ENCODE measurements at regions not wholly inside any gene's neighbourhood (a gene's known extent, or its start where the extent isn't known, plus 50 kb on each side); places are given as distances from the start of the nearest gene placed in this dataset.

GRCh38 chr16:51341204-51341603 lies 190.1 kb upstream of the SALL1 start:
- TF ChIP-seq, protein P1, sequence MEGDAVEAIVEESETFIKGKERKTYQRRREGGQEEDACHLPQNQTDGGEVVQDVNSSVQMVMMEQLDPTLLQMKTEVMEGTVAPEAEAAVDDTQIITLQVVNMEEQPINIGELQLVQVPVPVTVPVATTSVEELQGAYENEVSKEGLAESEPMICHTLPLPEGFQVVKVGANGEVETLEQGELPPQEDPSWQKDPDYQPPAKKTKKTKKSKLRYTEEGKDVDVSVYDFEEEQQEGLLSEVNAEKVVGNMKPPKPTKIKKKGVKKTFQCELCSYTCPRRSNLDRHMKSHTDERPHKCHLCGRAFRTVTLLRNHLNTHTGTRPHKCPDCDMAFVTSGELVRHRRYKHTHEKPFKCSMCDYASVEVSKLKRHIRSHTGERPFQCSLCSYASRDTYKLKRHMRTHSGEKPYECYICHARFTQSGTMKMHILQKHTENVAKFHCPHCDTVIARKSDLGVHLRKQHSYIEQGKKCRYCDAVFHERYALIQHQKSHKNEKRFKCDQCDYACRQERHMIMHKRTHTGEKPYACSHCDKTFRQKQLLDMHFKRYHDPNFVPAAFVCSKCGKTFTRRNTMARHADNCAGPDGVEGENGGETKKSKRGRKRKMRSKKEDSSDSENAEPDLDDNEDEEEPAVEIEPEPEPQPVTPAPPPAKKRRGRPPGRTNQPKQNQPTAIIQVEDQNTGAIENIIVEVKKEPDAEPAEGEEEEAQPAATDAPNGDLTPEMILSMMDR (conservative IDR thresholded peaks at IDR 0.05; ENCODE audit: low read length) = no peak
- no peak for TF ChIP-seq EZH2phosphoT487 (IDR thresholded peaks at IDR 0.05; ENCODE audit: borderline replicate concordance)
